PC-9 (cell line): ENCODE measurements at regions not wholly inside any gene's neighbourhood (a gene's known extent, or its start where the extent isn't known, plus 50 kb on each side); places are given as distances from the start of the nearest gene placed in this dataset.
"Not testable (repeated sequence)": the region's sequence is repeated elsewhere in the genome, so short reads cannot be mapped to it uniquely, and the experiment has no call there.

Experiments used
- BruUV-seq: library from RNA; stranded (reverse); fragments of 400-500 nt; replicated peaks from 2 replicates; lab custom pipeline; 2021; lab: Mats Ljungman, UMichigan
- CTCF ChIA-PET: fragments of 300-600 bp; sonication (Branson Sonifier 250); formaldehyde crosslinking; loops from one replicate; lab custom pipeline; 2022; ENCODE audit warnings: antibody characterized with exemption; lab: Charles Lee
- POLR2A ChIA-PET: fragments of 300-600 bp; sonication (Branson Sonifier 250); formaldehyde crosslinking; loops from one replicate; lab custom pipeline; 2022; ENCODE audit warnings: antibody characterized with exemption; ENCODE audit not compliant: unreplicated experiment; lab: Charles Lee
- DNase-seq, 2 experiments: peaks; one replicate each; pipeline versions ENCODE4 v3.0.0 to v3.0.0-alpha.2; 2015 to 2022; ENCODE audit warnings: mixed read lengths in 1 of 2
- H2AFZ ChIP-seq: fragments of 200-600 bp; sonication (generic); 2 replicates; pipeline ENCODE4 v1.8.1; 2017; ENCODE audit warnings: antibody characterized with exemption
- H3F3A ChIP-seq: fragments of 200-600 bp; sonication (generic); 2 replicates; pipeline ENCODE4 v1.8.1; 2017; ENCODE audit warnings: antibody characterized with exemption, mild to moderate bottlenecking, low read depth; ENCODE audit not compliant: insufficient read depth
- H3K27ac ChIP-seq: fragments of 200-600 bp; sonication (generic); 2 replicates; pipeline ENCODE4 v1.6.1; 2016; ENCODE audit warnings: mixed run types
- H3K27me3 ChIP-seq: fragments of 200-600 bp; sonication (generic); 2 replicates; pipeline ENCODE4 v1.6.1; 2016; ENCODE audit warnings: low read depth, mixed run types; ENCODE audit not compliant: insufficient read depth
- H3K36me3 ChIP-seq: fragments of 200-600 bp; sonication (generic); 2 replicates; pipeline ENCODE4 v1.6.1; 2016; ENCODE audit warnings: low read depth, mixed run types
- H3K4me1 ChIP-seq: fragments of 200-600 bp; sonication (generic); replicated peaks from 2 replicates; pipeline ENCODE4 v1.6.1; 2016; ENCODE audit warnings: mixed run types; ENCODE audit not compliant: insufficient read depth
- H3K4me2 ChIP-seq: fragments of 200-600 bp; sonication (generic); 2 replicates; pipeline ENCODE4 v1.6.1; 2017; ENCODE audit warnings: mixed run types
- H3K4me3 ChIP-seq: fragments of 200-600 bp; sonication (generic); 2 replicates; pipeline ENCODE4 v1.6.1; 2016; ENCODE audit warnings: mixed run types
- H3K79me2 ChIP-seq: fragments of 200-600 bp; sonication (generic); 2 replicates; pipeline ENCODE4 v1.6.1; 2017; ENCODE audit warnings: low read depth, mixed run types
- H3K9me2 ChIP-seq: fragments of 200-600 bp; sonication (generic); 2 replicates; pipeline ENCODE4 v1.8.1; 2017; ENCODE audit warnings: mild to moderate bottlenecking; ENCODE audit not compliant: insufficient read depth
- H3K9me3 ChIP-seq: fragments of 200-600 bp; sonication (generic); 2 replicates; pipeline ENCODE4 v1.8.1; 2016; ENCODE audit warnings: low read depth; ENCODE audit not compliant: insufficient read depth
- H4K20me1 ChIP-seq: fragments of 200-600 bp; sonication (generic); 2 replicates; pipeline ENCODE4 v1.8.1; 2017; ENCODE audit not compliant: insufficient read depth
- EZH2 ChIP-seq: fragments of 200-600 bp; sonication (generic); IDR thresholded peaks from 2 replicates; pipeline ENCODE4 v1.8.0; 2017; ENCODE audit warnings: antibody characterized with exemption, low read depth
- intact Hi-C: fragments of 100-400 bp; cut with micrococcal nuclease; formaldehyde crosslinking; loops from one replicate; pipeline ENCODE4 v1.10.0; 2022; ENCODE audit not compliant: unreplicated experiment
- TF ChIP-seq, protein P1 (sequence below): fragments of 200-600 bp; sonication (generic); conservative IDR thresholded peaks from 2 replicates; pipeline ENCODE4 v1.6.1; 2017; ENCODE audit warnings: mixed run types, antibody characterized with exemption, mild to moderate bottlenecking, moderate library complexity

DNA sequence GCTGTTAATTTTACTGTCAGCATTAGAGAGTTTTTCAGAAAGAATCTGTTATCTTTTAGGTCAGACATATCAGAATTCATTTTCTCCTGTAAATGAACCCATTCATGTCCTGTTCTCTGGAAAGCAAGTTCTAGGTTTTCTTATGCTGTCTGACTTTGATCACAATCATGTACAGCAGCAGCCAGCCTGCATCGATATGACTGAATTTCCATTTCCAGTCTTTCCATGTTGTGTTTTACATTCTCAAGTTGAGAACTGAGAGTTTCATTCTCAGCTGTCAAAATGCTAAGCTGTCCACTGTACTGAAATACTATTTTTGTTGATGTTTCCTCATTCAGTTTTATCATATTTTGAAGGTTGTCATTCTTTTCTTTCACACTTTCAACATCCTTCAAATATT lies 103.3 kb upstream of the VOPP1 start:
- not testable (repeated sequence) for BruUV-seq

DNA sequence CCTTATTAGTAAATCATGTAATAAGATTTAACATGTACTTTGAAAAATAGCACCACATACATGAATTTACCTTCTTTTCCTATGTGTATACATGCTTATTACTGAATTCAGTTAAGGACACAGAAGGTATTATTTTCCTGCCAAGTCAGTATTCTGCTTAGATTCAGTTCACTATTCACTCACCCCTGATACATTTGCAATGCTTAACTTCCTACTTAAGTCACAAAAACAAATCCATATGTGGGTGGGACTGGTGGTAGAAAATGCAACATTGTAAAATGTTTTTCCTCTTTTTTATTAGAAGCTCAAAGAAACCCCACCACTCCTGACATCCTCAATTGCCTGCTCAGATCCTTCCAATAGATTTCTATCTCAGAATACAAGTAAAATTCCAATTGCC lies 101.2 kb upstream of the VOPP1 start:
- not testable (repeated sequence) for BruUV-seq

More for the DNA sequence above, 103.3 kb upstream of the VOPP1 start:
- H3K4me3 ChIP-seq, H3K36me3 ChIP-seq, H2AFZ ChIP-seq, intact Hi-C loops, H3K4me2 ChIP-seq, H3K4me1 ChIP-seq, H3K9me3 ChIP-seq, H3K27ac ChIP-seq, H4K20me1 ChIP-seq, H3K79me2 ChIP-seq, H3F3A ChIP-seq, DNase-seq, POLR2A ChIA-PET, CTCF ChIA-PET, H3K27me3 ChIP-seq, H3K9me2 ChIP-seq: not testable (repeated sequence)

DNA sequence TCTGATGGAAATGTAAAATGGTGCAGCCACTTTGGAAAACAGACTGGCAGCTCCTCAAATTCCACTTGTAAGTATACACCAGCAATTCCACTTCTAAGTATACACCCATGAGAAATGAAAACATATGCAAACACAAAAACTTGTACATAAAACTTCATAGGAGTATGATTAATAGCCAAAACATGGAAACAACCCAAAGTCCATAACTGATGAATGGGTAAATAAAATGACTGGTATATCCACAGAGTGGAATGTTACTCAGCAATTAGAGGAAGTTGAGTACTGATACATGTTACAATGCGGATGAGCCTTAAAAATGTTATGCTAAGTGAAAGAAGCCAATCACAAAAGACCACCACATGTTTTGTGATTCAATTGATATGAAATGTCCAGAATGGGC lies 99.8 kb upstream of the VOPP1 start:
- intact Hi-C loops, BruUV-seq, H3K27me3 ChIP-seq, H3K36me3 ChIP-seq, H3K79me2 ChIP-seq, H3K27ac ChIP-seq, H3K9me3 ChIP-seq, CTCF ChIA-PET, POLR2A ChIA-PET, H3F3A ChIP-seq, H4K20me1 ChIP-seq, H2AFZ ChIP-seq, H3K4me1 ChIP-seq, H3K4me3 ChIP-seq, H3K9me2 ChIP-seq, DNase-seq, H3K4me2 ChIP-seq: not testable (repeated sequence)

More for the DNA sequence above, 101.2 kb upstream of the VOPP1 start:
- intact Hi-C loops, H4K20me1 ChIP-seq, DNase-seq, H3K4me1 ChIP-seq, CTCF ChIA-PET, H3K27ac ChIP-seq, H3K79me2 ChIP-seq, H3F3A ChIP-seq, H3K27me3 ChIP-seq, H3K4me2 ChIP-seq, POLR2A ChIA-PET, H3K9me3 ChIP-seq, H3K36me3 ChIP-seq, H3K9me2 ChIP-seq, H2AFZ ChIP-seq, H3K4me3 ChIP-seq: not testable (repeated sequence)

DNA sequence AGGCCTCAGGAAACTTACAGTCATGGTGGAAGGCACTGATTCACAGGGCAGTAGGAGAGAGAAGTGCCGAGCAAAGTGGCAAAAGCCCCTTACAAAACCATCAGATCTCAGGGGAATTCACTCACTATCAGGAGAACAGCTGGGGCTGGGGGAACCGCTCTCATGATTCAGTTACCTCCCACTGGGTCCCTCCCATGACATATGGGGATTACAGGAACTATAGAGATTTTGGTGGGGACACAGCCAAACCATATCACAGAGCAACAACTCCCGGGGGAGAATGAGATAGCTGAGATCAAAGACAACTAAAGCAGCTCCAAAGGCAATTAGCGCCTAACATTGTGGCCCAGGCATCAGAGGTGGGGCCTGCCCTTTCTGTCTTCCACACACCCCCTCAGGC lies 85.4 kb upstream of the VOPP1 start:
- no TSS peak for BruUV-seq
- H3K4me2 ChIP-seq, result no peak overlapping the region
- no peaks in the 10 kb centered on the region for H3K79me2 ChIP-seq
- intact Hi-C loops, result no loop called here
- no peak overlapping the region for H3K4me3 ChIP-seq
- H3K9me2 ChIP-seq, result no peaks in the 10 kb centered on the region; the same call in 1 of the 2 replicates
- no peaks in the 10 kb centered on the region for H3K27me3 ChIP-seq
- H3K9me3 ChIP-seq, result no peaks in the 10 kb centered on the region
- CTCF ChIA-PET, result no interaction called here
- DNase-seq, result no peak
- 0 out of 2 replicates have a peak, but pooled peaks cover 5% of the 10 kb centered on the region for H3K4me1 ChIP-seq
- no peak for TF ChIP-seq EZH2
- TF ChIP-seq, protein P1, sequence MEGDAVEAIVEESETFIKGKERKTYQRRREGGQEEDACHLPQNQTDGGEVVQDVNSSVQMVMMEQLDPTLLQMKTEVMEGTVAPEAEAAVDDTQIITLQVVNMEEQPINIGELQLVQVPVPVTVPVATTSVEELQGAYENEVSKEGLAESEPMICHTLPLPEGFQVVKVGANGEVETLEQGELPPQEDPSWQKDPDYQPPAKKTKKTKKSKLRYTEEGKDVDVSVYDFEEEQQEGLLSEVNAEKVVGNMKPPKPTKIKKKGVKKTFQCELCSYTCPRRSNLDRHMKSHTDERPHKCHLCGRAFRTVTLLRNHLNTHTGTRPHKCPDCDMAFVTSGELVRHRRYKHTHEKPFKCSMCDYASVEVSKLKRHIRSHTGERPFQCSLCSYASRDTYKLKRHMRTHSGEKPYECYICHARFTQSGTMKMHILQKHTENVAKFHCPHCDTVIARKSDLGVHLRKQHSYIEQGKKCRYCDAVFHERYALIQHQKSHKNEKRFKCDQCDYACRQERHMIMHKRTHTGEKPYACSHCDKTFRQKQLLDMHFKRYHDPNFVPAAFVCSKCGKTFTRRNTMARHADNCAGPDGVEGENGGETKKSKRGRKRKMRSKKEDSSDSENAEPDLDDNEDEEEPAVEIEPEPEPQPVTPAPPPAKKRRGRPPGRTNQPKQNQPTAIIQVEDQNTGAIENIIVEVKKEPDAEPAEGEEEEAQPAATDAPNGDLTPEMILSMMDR, result no peak
- H2AFZ ChIP-seq, result no peak overlapping the region; the same call in 1 of the 2 replicates
- POLR2A ChIA-PET, result no interaction called here
- no peak overlapping the region for H3K27ac ChIP-seq
- no peaks in the 10 kb centered on the region for H3K36me3 ChIP-seq
- no peaks in the 10 kb centered on the region for H4K20me1 ChIP-seq
- H3F3A ChIP-seq, result no peaks in the 10 kb centered on the region
